SK-N-SH treated with all-trans-retinoic acid at 6 μM for 48 hours (cell line): ENCODE measurements at regions not wholly inside any gene's neighbourhood (a gene's known extent, or its start where the extent isn't known, plus 50 kb on each side); places are given as distances from the start of the nearest gene placed in this dataset.

Source experiments
- ATAC-seq: fragments of 200-7000 bp; cut with Tn5 transposase; 3 replicates; pipeline ENCODE4 v1.9.1; 2020; ENCODE audit warnings: mild to moderate bottlenecking, moderate library complexity
- ARNTL ChIP-seq: fragments of 450-650 bp; formaldehyde crosslinking; IDR thresholded peaks from 2 replicates; pipeline ENCODE4 v1.5.0; 2020; ENCODE audit warnings: low read depth, mild to moderate bottlenecking, moderate library complexity, borderline replicate concordance
- BACH2 ChIP-seq: fragments of 250-450 bp; sonication (Bioruptor Pico); IDR thresholded peaks from 2 replicates; pipeline ENCODE4 v1.9.0; 2021; ENCODE audit warnings: mild to moderate bottlenecking, borderline replicate concordance
- CSDC2 ChIP-seq: fragments of 250-450 bp; sonication (Bioruptor Pico); IDR thresholded peaks from 2 replicates; pipeline ENCODE4 v1.5.0; 2020; ENCODE audit warnings: mild to moderate bottlenecking, moderate library complexity
- ESRRG ChIP-seq: fragments of 250-450 bp; sonication (Bioruptor Pico); IDR thresholded peaks from 2 replicates; pipeline ENCODE4 v1.6.1; 2021; ENCODE audit warnings: mild to moderate bottlenecking
- ISL1 ChIP-seq: fragments of 250-450 bp; sonication (Bioruptor Pico); IDR thresholded peaks from 2 replicates; pipeline ENCODE4 v2.1.2; 2022; ENCODE audit warnings: mild to moderate bottlenecking, moderate library complexity
- OSR1 ChIP-seq: fragments of 250-450 bp; sonication (Bioruptor Pico); IDR thresholded peaks from 2 replicates; pipeline ENCODE4 v1.8.0; 2022; ENCODE audit warnings: moderate library complexity, mild to moderate bottlenecking, inconsistent platforms
- PPARA ChIP-seq: fragments of 250-450 bp; sonication (Bioruptor Pico); IDR thresholded peaks from 2 replicates; pipeline ENCODE4 v1.5.0; 2020; ENCODE audit warnings: mild to moderate bottlenecking, borderline replicate concordance
- RARB ChIP-seq: fragments of 250-450 bp; sonication (Bioruptor Pico); IDR thresholded peaks from 2 replicates; pipeline ENCODE4 v1.8.0; 2021; ENCODE audit warnings: mild to moderate bottlenecking, moderate library complexity
- SNAI2 ChIP-seq: fragments of 250-450 bp; sonication (Bioruptor Pico); IDR thresholded peaks from 2 replicates; pipeline ENCODE4 v1.5.0; 2020; ENCODE audit warnings: mild to moderate bottlenecking, moderate library complexity
- TCF4 ChIP-seq: fragments of 250-450 bp; sonication (Bioruptor Pico); IDR thresholded peaks from 2 replicates; pipeline ENCODE4 v1.8.0; 2021; ENCODE audit warnings: mild to moderate bottlenecking, moderate library complexity, borderline replicate concordance
- TOX ChIP-seq: fragments of 250-450 bp; sonication (Bioruptor Pico); IDR thresholded peaks from 2 replicates; pipeline ENCODE4 v1.8.0; 2021; ENCODE audit warnings: mild to moderate bottlenecking, moderate library complexity, borderline replicate concordance
- ZC3H10 ChIP-seq: fragments of 250-450 bp; sonication (Bioruptor Pico); IDR thresholded peaks from 2 replicates; pipeline ENCODE4 v1.5.1; 2021; ENCODE audit warnings: mild to moderate bottlenecking, moderate library complexity
- ZFP3 ChIP-seq: fragments of 250-450 bp; sonication (Bioruptor Pico); IDR thresholded peaks from 2 replicates; pipeline ENCODE4 v1.5.0; 2020; ENCODE audit warnings: mild to moderate bottlenecking, moderate library complexity
- ZFP30 ChIP-seq: fragments of 450-650 bp; formaldehyde crosslinking; IDR thresholded peaks from 2 replicates; pipeline ENCODE4 v1.5.0; 2022; ENCODE audit warnings: mild to moderate bottlenecking, moderate library complexity
- ZNF70 ChIP-seq: fragments of 450-650 bp; formaldehyde crosslinking; IDR thresholded peaks from 2 replicates; pipeline ENCODE4 v1.5.0; 2020; ENCODE audit warnings: mild to moderate bottlenecking, moderate library complexity
- TF ChIP-seq, protein P1 (sequence below): fragments of 250-450 bp; sonication (Bioruptor Pico); IDR thresholded peaks from 2 replicates; pipeline ENCODE4 v1.5.1; 2020; ENCODE audit warnings: low read depth, mild to moderate bottlenecking, moderate library complexity
- TF ChIP-seq, protein P2 (sequence below): fragments of 250-450 bp; sonication (Bioruptor Pico); IDR thresholded peaks from 2 replicates; pipeline ENCODE4 v1.8.0; 2021; ENCODE audit warnings: low read depth, mild to moderate bottlenecking, moderate library complexity, borderline replicate concordance
- TF ChIP-seq, protein P3 (sequence below): fragments of 250-450 bp; sonication (Bioruptor Pico); IDR thresholded peaks from 2 replicates; pipeline ENCODE4 v1.8.0; 2020; ENCODE audit warnings: mild to moderate bottlenecking, moderate library complexity, borderline replicate concordance
- TF ChIP-seq, protein P4 (sequence below): fragments of 250-450 bp; sonication (Bioruptor Pico); IDR thresholded peaks from 2 replicates; pipeline ENCODE4 v1.5.0; 2020; ENCODE audit warnings: mild to moderate bottlenecking, moderate library complexity
- TF ChIP-seq, protein P5 (sequence below): fragments of 250-450 bp; sonication (Bioruptor Pico); IDR thresholded peaks from 2 replicates; pipeline ENCODE4 v1.5.1; 2021; ENCODE audit warnings: mild to moderate bottlenecking, moderate library complexity

DNA sequence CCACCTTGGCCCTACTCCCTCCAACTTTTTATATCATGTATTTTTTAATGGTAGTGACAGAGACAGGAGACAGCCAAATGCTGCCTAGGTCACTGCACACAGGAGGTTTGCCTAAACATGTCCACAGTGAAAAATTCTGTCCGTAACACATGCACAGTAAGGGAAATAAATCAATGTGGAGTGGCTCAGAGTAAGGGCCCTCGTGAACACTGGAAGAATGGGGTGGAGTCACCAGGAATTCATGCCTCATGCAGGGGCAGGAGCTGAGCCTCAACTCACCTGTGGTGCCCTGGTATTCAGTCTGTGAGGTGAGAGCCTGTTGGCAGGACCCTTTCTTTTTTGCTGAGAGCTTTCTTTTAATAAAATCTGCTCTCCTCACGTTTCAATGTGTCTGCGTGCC lies 289.1 kb downstream of the TGFB2 start:
- no peak for TF ChIP-seq ISL1 (CRISPR knock-in tag)
- TF ChIP-seq OSR1 (CRISPR knock-in tag) = no peak
- no peak for TF ChIP-seq ZFP3 (CRISPR knock-in tag)
- TF ChIP-seq, protein P1, sequence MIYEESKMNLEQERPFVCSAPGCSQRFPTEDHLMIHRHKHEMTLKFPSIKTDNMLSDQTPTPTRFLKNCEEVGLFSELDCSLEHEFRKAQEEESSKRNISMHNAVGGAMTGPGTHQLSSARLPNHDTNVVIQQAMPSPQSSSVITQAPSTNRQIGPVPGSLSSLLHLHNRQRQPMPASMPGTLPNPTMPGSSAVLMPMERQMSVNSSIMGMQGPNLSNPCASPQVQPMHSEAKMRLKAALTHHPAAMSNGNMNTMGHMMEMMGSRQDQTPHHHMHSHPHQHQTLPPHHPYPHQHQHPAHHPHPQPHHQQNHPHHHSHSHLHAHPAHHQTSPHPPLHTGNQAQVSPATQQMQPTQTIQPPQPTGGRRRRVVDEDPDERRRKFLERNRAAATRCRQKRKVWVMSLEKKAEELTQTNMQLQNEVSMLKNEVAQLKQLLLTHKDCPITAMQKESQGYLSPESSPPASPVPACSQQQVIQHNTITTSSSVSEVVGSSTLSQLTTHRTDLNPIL = no peak
- TF ChIP-seq CSDC2 (CRISPR knock-in tag) = no peak
- no peak for TF ChIP-seq ESRRG
- TF ChIP-seq, protein P2, sequence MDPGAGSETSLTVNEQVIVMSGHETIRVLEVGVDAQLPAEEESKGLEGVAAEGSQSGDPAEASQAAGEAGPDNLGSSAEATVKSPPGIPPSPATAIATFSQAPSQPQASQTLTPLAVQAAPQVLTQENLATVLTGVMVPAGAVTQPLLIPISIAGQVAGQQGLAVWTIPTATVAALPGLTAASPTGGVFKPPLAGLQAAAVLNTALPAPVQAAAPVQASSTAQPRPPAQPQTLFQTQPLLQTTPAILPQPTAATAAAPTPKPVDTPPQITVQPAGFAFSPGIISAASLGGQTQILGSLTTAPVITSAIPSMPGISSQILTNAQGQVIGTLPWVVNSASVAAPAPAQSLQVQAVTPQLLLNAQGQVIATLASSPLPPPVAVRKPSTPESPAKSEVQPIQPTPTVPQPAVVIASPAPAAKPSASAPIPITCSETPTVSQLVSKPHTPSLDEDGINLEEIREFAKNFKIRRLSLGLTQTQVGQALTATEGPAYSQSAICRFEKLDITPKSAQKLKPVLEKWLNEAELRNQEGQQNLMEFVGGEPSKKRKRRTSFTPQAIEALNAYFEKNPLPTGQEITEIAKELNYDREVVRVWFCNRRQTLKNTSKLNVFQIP = no peak
- TF ChIP-seq, protein P3, sequence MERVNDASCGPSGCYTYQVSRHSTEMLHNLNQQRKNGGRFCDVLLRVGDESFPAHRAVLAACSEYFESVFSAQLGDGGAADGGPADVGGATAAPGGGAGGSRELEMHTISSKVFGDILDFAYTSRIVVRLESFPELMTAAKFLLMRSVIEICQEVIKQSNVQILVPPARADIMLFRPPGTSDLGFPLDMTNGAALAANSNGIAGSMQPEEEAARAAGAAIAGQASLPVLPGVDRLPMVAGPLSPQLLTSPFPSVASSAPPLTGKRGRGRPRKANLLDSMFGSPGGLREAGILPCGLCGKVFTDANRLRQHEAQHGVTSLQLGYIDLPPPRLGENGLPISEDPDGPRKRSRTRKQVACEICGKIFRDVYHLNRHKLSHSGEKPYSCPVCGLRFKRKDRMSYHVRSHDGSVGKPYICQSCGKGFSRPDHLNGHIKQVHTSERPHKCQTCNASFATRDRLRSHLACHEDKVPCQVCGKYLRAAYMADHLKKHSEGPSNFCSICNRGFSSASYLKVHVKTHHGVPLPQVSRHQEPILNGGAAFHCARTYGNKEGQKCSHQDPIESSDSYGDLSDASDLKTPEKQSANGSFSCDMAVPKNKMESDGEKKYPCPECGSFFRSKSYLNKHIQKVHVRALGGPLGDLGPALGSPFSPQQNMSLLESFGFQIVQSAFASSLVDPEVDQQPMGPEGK (CRISPR knock-in tag) = no peak
- TF ChIP-seq ZFP30 = no peak
- no peak for TF ChIP-seq ZNF70 (CRISPR knock-in tag)
- no peak for TF ChIP-seq ZC3H10 (CRISPR knock-in tag)
- TF ChIP-seq, protein P4, sequence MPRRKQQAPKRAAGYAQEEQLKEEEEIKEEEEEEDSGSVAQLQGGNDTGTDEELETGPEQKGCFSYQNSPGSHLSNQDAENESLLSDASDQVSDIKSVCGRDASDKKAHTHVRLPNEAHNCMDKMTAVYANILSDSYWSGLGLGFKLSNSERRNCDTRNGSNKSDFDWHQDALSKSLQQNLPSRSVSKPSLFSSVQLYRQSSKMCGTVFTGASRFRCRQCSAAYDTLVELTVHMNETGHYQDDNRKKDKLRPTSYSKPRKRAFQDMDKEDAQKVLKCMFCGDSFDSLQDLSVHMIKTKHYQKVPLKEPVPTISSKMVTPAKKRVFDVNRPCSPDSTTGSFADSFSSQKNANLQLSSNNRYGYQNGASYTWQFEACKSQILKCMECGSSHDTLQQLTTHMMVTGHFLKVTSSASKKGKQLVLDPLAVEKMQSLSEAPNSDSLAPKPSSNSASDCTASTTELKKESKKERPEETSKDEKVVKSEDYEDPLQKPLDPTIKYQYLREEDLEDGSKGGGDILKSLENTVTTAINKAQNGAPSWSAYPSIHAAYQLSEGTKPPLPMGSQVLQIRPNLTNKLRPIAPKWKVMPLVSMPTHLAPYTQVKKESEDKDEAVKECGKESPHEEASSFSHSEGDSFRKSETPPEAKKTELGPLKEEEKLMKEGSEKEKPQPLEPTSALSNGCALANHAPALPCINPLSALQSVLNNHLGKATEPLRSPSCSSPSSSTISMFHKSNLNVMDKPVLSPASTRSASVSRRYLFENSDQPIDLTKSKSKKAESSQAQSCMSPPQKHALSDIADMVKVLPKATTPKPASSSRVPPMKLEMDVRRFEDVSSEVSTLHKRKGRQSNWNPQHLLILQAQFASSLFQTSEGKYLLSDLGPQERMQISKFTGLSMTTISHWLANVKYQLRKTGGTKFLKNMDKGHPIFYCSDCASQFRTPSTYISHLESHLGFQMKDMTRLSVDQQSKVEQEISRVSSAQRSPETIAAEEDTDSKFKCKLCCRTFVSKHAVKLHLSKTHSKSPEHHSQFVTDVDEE (CRISPR knock-in tag) = no peak
- TF ChIP-seq BACH2 (CRISPR knock-in tag) = no peak
- TF ChIP-seq TCF4 (CRISPR knock-in tag) = no peak
- no peak for TF ChIP-seq ARNTL (CRISPR knock-in tag)
- TF ChIP-seq SNAI2 = no peak
- TF ChIP-seq TOX (CRISPR knock-in tag) = no peak
- TF ChIP-seq PPARA (CRISPR knock-in tag) = no peak
- no peak for ATAC-seq

DNA sequence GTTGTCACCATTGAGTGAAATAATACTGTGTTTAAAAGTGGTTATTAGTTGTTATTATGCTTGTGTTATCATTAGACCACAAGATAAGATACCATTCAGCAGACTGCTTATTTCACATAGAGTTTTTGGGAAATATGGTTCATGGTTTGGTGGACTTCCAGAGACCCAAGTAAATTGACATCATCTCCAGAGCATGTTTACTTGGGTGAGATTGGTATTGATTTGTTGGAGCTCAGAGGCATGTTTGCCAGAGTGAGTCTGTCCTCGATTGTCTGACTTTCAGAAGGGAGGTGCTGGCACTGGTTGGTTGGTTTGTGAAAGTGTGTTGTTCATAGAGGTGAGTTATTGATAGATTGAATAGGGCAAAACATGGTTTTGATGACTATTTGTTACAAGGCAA lies 291.4 kb downstream of the TGFB2 start:
- TF ChIP-seq ESRRG (no peak), BACH2 (CRISPR knock-in tag) (no peak), OSR1 (CRISPR knock-in tag) (no peak)
- TF ChIP-seq, protein P3 (CRISPR knock-in tag) = no peak

DNA sequence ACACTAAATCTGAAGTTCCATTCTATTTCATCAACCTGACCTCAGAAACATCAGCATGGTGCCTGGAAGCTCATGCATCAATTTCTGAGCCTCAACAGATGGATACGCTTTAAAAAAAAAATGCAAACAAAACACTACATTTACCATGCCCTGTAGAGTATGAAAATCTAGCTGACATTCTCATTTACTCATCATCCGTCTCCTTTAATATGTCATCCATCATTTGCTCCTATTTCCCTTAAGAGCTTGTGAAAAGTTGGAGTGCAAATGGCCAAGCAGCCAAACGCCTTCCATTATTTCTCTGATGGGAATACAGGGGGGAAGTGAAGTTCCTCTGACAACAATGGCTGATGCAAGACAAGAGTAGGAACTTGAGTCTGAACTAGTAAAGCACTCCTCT lies 295.0 kb downstream of the TGFB2 start:
- no peak for ATAC-seq
- TF ChIP-seq, protein P4 (CRISPR knock-in tag) = no peak
- TF ChIP-seq SNAI2 = no peak
- TF ChIP-seq, protein P5, sequence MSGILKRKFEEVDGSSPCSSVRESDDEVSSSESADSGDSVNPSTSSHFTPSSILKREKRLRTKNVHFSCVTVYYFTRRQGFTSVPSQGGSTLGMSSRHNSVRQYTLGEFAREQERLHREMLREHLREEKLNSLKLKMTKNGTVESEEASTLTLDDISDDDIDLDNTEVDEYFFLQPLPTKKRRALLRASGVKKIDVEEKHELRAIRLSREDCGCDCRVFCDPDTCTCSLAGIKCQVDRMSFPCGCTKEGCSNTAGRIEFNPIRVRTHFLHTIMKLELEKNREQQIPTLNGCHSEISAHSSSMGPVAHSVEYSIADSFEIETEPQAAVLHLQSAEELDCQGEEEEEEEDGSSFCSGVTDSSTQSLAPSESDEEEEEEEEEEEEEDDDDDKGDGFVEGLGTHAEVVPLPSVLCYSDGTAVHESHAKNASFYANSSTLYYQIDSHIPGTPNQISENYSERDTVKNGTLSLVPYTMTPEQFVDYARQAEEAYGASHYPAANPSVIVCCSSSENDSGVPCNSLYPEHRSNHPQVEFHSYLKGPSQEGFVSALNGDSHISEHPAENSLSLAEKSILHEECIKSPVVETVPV = no peak
- TF ChIP-seq RARB (CRISPR knock-in tag) = no peak
- no peak for TF ChIP-seq ZFP3 (CRISPR knock-in tag)
- TF ChIP-seq CSDC2 (CRISPR knock-in tag) = no peak
- no peak for TF ChIP-seq PPARA (CRISPR knock-in tag)
- TF ChIP-seq, protein P1 = no peak
- no peak for TF ChIP-seq TCF4 (CRISPR knock-in tag)
- no peak for TF ChIP-seq ESRRG
- TF ChIP-seq BACH2 (CRISPR knock-in tag) = no peak
- no peak for TF ChIP-seq ZFP30
- TF ChIP-seq ZC3H10 (CRISPR knock-in tag) = no peak
- TF ChIP-seq ISL1 (CRISPR knock-in tag) = no peak
- no peak for TF ChIP-seq ARNTL (CRISPR knock-in tag)

More for the DNA sequence above, 291.4 kb downstream of the TGFB2 start:
- ATAC-seq = no peak
